GM23338 (cell line): ENCODE measurements at regions not wholly inside any gene's neighbourhood (a gene's known extent, or its start where the extent isn't known, plus 50 kb on each side); places are given as distances from the start of the nearest gene placed in this dataset.

ENCODE experiments used
- ATAC-seq: fragments of 200-7000 bp; cut with Tn5 transposase; 3 replicates; pipeline ENCODE4 v1.9.1; 2020
- DNase-seq: peaks from one replicate; pipeline ENCODE4 v3.0.0-alpha.2; 2015; ENCODE audit warnings: low spot score
- H2AFZ ChIP-seq: fragments of 200-600 bp; sonication (generic); 2 replicates; pipeline ENCODE4 v1.8.0; 2016; ENCODE audit warnings: antibody characterized with exemption, mild to moderate bottlenecking, moderate library complexity
- H3F3A ChIP-seq: fragments of 200-600 bp; sonication (generic); replicated peaks from 2 replicates; pipeline ENCODE4 v1.8.0; 2017; ENCODE audit warnings: antibody characterized with exemption, mixed run types, low read depth
- H3K27ac ChIP-seq: fragments of 200-600 bp; sonication (generic); 2 replicates; pipeline ENCODE4 v1.6.1; 2016; ENCODE audit warnings: low read depth
- H3K27me3 ChIP-seq: fragments of 200-600 bp; sonication (generic); 2 replicates; pipeline ENCODE4 v1.8.0; 2016; ENCODE audit warnings: mild to moderate bottlenecking, mixed run types, moderate library complexity; ENCODE audit not compliant: insufficient read depth
- H3K36me3 ChIP-seq: fragments of 200-600 bp; sonication (generic); 2 replicates; pipeline ENCODE4 v1.8.0; 2016; ENCODE audit warnings: mild to moderate bottlenecking; ENCODE audit not compliant: insufficient read depth
- H3K4me1 ChIP-seq: fragments of 200-600 bp; sonication (generic); 2 replicates; pipeline ENCODE4 v1.8.0; 2016; ENCODE audit warnings: mild to moderate bottlenecking, moderate library complexity; ENCODE audit not compliant: insufficient read depth
- H3K4me2 ChIP-seq: fragments of 200-600 bp; sonication (generic); 2 replicates; pipeline ENCODE4 v1.7.1; 2017; ENCODE audit warnings: mixed run types
- H3K4me3 ChIP-seq: fragments of 200-600 bp; sonication (generic); 2 replicates; pipeline ENCODE4 v1.6.1; 2016; ENCODE audit warnings: mixed run types
- H3K79me2 ChIP-seq: fragments of 200-600 bp; sonication (generic); replicated peaks from 2 replicates; pipeline ENCODE4 v1.8.0; 2017; ENCODE audit warnings: mild to moderate bottlenecking; ENCODE audit not compliant: insufficient read depth
- H3K9me2 ChIP-seq: fragments of 200-600 bp; sonication (generic); 2 replicates; pipeline ENCODE4 v1.8.0; 2017; ENCODE audit not compliant: insufficient read depth
- H4K20me1 ChIP-seq: fragments of 200-600 bp; sonication (generic); replicated peaks from 2 replicates; pipeline ENCODE4 v1.8.0; 2017; ENCODE audit warnings: mild to moderate bottlenecking; ENCODE audit not compliant: insufficient read depth
- H3K27ac Mint-ChIP-seq: 2 replicates; pipeline ENCODE4 v1.8.0; 2020; ENCODE audit warnings: inconsistent platforms, mild to moderate bottlenecking, moderate library complexity, mixed read lengths
- H3K27me3 Mint-ChIP-seq: 3 replicates; pipeline ENCODE4 v1.8.0; 2022; ENCODE audit warnings: low read depth, mild to moderate bottlenecking, moderate library complexity, mixed read lengths, inconsistent platforms; ENCODE audit not compliant: insufficient read depth, poor library complexity
- H3K36me3 Mint-ChIP-seq: 3 replicates; pipeline ENCODE4 v1.8.0; 2021; ENCODE audit warnings: low read depth, mild to moderate bottlenecking, inconsistent platforms, moderate library complexity, mixed read lengths
- H3K4me1 Mint-ChIP-seq: 3 replicates; pipeline ENCODE4 v1.8.0; 2020; ENCODE audit warnings: mild to moderate bottlenecking, inconsistent platforms, mixed read lengths
- H3K4me3 Mint-ChIP-seq: 3 replicates; pipeline ENCODE4 v1.8.0; 2021; ENCODE audit warnings: moderate library complexity, mild to moderate bottlenecking, inconsistent platforms, mixed read lengths
- H3K9me3 Mint-ChIP-seq: 3 replicates; pipeline ENCODE4 v1.8.0; 2020; ENCODE audit warnings: moderate library complexity, mild to moderate bottlenecking, inconsistent platforms, mixed read lengths
- CREB1 ChIP-seq: fragments of 250-450 bp; sonication (Bioruptor Pico); IDR thresholded peaks from 2 replicates; pipeline ENCODE4 v1.5.0; 2020; ENCODE audit warnings: low read depth, mild to moderate bottlenecking, moderate library complexity
- CTCF ChIP-seq, 2 experiments: fragments of 200-600 bp in 1 of 2; sonication (generic) in 1 of 2; conservative IDR thresholded peaks; 2 replicates each; pipeline versions ENCODE4 v1.5.1 to v1.6.1; 2016 to 2017; ENCODE audit warnings: antibody characterized with exemption in 2 of 2, low read depth in 2 of 2, mild to moderate bottlenecking in 2 of 2, moderate library complexity in 1 of 2
- EZH2 ChIP-seq: fragments of 200-600 bp; sonication (generic); IDR thresholded peaks from one replicate; pipeline ENCODE4 v1.8.0; 2017; ENCODE audit warnings: antibody characterized with exemption, mild to moderate bottlenecking, low read depth; ENCODE audit not compliant: unreplicated experiment
- EZH2phosphoT487 ChIP-seq: fragments of 200-600 bp; sonication (generic); IDR thresholded peaks from one replicate; pipeline ENCODE4 v1.8.1; 2018; ENCODE audit warnings: antibody characterized with exemption; ENCODE audit not compliant: unreplicated experiment
- JUNB ChIP-seq: IDR thresholded peaks from one replicate; pipeline ENCODE4 v1.6.1; 2016; ENCODE audit warnings: antibody characterized with exemption; ENCODE audit not compliant: unreplicated experiment
- NANOG ChIP-seq: IDR thresholded peaks from 2 replicates; pipeline ENCODE4 v1.6.1; 2016; ENCODE audit warnings: antibody characterized with exemption, borderline replicate concordance
- POLR2AphosphoS5 ChIP-seq: IDR thresholded peaks from 2 replicates; pipeline ENCODE4 v1.6.1; 2016; ENCODE audit warnings: antibody characterized with exemption, low read depth
- REST ChIP-seq: IDR thresholded peaks from one replicate; pipeline ENCODE4 v1.6.1; 2018; ENCODE audit warnings: antibody characterized with exemption; ENCODE audit not compliant: unreplicated experiment
- STAT1 ChIP-seq: IDR thresholded peaks from one replicate; pipeline ENCODE4 v1.6.1; 2016; ENCODE audit warnings: antibody characterized with exemption; ENCODE audit not compliant: unreplicated experiment
- ZNF114 ChIP-seq: fragments of 250-450 bp; sonication (Bioruptor Pico); IDR thresholded peaks from 2 replicates; pipeline ENCODE4 v1.5.0; 2020; ENCODE audit warnings: mild to moderate bottlenecking, moderate library complexity
- ZNF331 ChIP-seq: fragments of 250-450 bp; sonication (Bioruptor Pico); IDR thresholded peaks from 2 replicates; pipeline ENCODE4 v1.5.0; 2020; ENCODE audit warnings: low read depth, mild to moderate bottlenecking, moderate library complexity
- TF ChIP-seq, protein P1 (sequence below): IDR thresholded peaks from 2 replicates; pipeline ENCODE4 v1.6.1; 2016; ENCODE audit warnings: antibody characterized with exemption

DNA sequence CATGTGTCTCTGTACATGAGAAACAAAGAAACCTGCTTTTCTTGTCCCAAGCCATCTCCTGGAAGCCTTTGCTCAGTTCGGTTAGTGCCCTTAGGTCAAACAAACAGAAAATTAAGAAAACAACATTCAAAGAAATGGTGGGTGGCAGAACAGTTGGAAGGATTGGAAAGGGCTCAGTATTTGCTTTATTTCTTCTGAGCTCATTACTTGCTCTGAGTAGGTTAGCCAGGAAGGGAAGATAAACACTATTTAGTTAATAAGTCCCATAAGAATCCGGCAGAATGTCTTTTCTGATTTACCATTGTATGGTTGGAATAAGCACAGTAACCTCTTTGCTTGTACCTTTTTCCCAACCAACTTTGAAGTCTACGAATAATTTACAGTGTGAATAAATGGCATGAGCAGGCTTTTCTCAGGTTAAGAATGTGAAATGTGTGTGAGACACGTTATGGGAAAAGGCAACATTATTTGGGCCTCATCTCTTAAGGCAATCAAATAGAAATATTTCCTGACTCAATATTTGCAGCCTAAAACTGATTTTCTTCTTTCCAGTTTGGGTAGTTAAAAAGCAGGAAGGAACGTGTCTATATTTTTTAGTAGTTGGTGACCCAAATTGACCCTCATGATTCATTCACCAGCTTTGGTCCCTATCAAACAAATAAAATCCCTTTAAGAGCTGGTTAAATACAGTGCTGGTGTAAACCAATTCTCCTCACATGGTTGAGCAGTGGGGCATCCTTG, 158.5 kb downstream of the DKK1 start:
- H3K4me3 Mint-ChIP-seq = no peak overlapping the region
- no peak for TF ChIP-seq EZH2
- TF ChIP-seq, protein P1, sequence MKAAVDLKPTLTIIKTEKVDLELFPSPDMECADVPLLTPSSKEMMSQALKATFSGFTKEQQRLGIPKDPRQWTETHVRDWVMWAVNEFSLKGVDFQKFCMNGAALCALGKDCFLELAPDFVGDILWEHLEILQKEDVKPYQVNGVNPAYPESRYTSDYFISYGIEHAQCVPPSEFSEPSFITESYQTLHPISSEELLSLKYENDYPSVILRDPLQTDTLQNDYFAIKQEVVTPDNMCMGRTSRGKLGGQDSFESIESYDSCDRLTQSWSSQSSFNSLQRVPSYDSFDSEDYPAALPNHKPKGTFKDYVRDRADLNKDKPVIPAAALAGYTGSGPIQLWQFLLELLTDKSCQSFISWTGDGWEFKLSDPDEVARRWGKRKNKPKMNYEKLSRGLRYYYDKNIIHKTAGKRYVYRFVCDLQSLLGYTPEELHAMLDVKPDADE = no peak
- Histone ChIP-seq H3K4me2 (no peak overlapping the region), H3K79me2 (no peaks in the 10 kb centered on the region), H3K4me1 (peaks cover 13% of the 10 kb centered on the region), H3K9me2 (no peaks in the 10 kb centered on the region), H3F3A (no peaks in the 10 kb centered on the region), H4K20me1 (no peaks in the 10 kb centered on the region), H3K27ac (no peak overlapping the region), H2AFZ (no peak overlapping the region), H3K4me3 (no peak overlapping the region), H3K36me3 (no peaks in the 10 kb centered on the region), H3K27me3 (no peaks in the 10 kb centered on the region)
- H3K27ac Mint-ChIP-seq = no peak overlapping the region
- no peaks in the 10 kb centered on the region for H3K9me3 Mint-ChIP-seq
- peaks cover 8% of the 10 kb centered on the region for H3K4me1 Mint-ChIP-seq
- DNase-seq (no peak), ATAC-seq (no peak)
- H3K27me3 Mint-ChIP-seq = peaks cover 4% of the 10 kb centered on the region
- no peaks in the 10 kb centered on the region for H3K36me3 Mint-ChIP-seq

DNA sequence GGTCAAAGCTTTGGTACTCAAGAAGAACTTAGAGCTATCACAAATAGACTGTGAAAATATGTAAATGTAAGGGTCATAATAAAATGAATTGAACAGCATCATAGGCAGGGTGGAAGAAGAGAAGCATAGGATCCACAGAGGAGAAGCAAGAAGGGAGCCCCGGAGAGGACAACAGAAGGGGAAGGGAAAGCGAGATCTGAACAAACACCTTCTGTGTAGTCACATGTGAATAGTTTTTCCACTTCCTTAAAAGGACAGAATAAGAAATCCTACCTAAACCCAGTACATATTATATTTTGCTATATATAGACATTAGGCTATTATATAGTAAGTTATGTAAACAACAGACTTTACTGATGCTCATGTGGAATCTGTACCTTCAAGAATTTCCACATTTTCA, 160.2 kb downstream of the DKK1 start:
- DNase-seq (no peak), ATAC-seq (no peak)
- Histone ChIP-seq H3K9me2 (no peaks in the 10 kb centered on the region), H2AFZ (no peak overlapping the region), H3K4me2 (no peak overlapping the region), H3K79me2 (no peaks in the 10 kb centered on the region), H3K4me1 (peaks cover 12% of the 10 kb centered on the region), H3K27ac (no peak overlapping the region), H3F3A (no peaks in the 10 kb centered on the region), H3K36me3 (no peaks in the 10 kb centered on the region), H3K4me3 (no peak overlapping the region), H4K20me1 (no peaks in the 10 kb centered on the region), H3K27me3 (no peaks in the 10 kb centered on the region)
- Mint-ChIP-seq H3K36me3 (no peaks in the 10 kb centered on the region), H3K4me3 (no peak overlapping the region), H3K27me3 (no peaks in the 10 kb centered on the region), H3K9me3 (no peaks in the 10 kb centered on the region), H3K4me1 (peaks cover 8% of the 10 kb centered on the region), H3K27ac (no peak overlapping the region)
- TF ChIP-seq NANOG = no peak
- TF ChIP-seq CREB1 (CRISPR knock-in tag) = no peak
- no peak for TF ChIP-seq EZH2phosphoT487
- TF ChIP-seq, protein P1 = no peak
- no peak for TF ChIP-seq JUNB
- TF ChIP-seq EZH2 = no peak
- no peak for TF ChIP-seq REST
- no peak for TF ChIP-seq ZNF331 (CRISPR knock-in tag)
- TF ChIP-seq STAT1 = no peak
- no peak for TF ChIP-seq POLR2AphosphoS5
- TF ChIP-seq CTCF (conservative IDR thresholded peaks at IDR 0.05; ENCODE audit: low read depth in 2 of 2) = no peak
- no peak for TF ChIP-seq ZNF114 (CRISPR knock-in tag)
